Testis (tissue), 2 donors: ENCODE measurements at regions not wholly inside any gene's neighbourhood (a gene's known extent, or its start where the extent isn't known, plus 50 kb on each side); places are given as distances from the start of the nearest gene placed in this dataset.

Source experiments
- CTCF ChIP-seq, 3 experiments: fragments of 450-650 bp in 2 of 3; fragments of 200-600 bp in 1 of 3; sonication (generic) in 1 of 3; IDR thresholded peaks; one replicate each; pipeline ENCODE4 v1.5.1; 2016 to 2019; ENCODE audit warnings: antibody characterized with exemption in 3 of 3, mild to moderate bottlenecking in 2 of 3, moderate library complexity in 1 of 3
- POLR2A ChIP-seq: fragments of 450-650 bp; IDR thresholded peaks from one replicate; pipeline ENCODE4 v1.6.1; 2017; ENCODE audit warnings: antibody characterized with exemption, mild to moderate bottlenecking, moderate library complexity

DNA sequence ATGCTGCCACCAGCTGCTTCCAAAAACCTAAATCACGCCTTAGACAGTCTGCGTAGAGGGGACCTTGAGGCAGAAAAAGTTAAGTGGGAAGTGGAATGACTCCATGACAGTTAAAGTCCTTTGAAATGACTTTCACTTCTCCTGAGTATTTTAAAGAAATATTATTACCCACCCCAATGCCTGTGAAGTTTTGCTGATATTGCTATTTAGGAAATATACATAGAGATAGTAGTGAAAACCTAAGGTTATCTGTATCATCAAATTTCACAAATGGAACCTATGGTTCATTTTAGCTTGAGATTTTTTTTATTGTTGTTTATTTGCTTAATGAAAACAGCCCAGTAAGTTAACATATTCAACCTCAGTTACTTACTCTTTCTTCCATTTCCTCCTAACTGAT lies 182.1 kb upstream of the FBXL4 start:
- no peak for TF ChIP-seq CTCF (IDR thresholded peaks at IDR 0.05)
- no peak for TF ChIP-seq POLR2A
